H1 (cell line): ENCODE measurements at regions not wholly inside any gene's neighbourhood (a gene's known extent, or its start where the extent isn't known, plus 50 kb on each side); places are given as distances from the start of the nearest gene placed in this dataset.

ENCODE experiments used
- BACH1 ChIP-seq: IDR thresholded peaks from 2 replicates; pipeline ENCODE4 v1.6.1; 2012; ENCODE audit warnings: low read length, improper control_type of control experiment
- BCL11A ChIP-seq, 2 experiments: IDR thresholded peaks; one replicate each; pipeline ENCODE4 v1.6.1; 2011; ENCODE audit warnings: low read depth in 2 of 2, low read length in 2 of 2, mild to moderate bottlenecking in 2 of 2
- HDAC6 ChIP-seq: IDR thresholded peaks from one replicate; pipeline ENCODE4 v1.7.1; 2012; ENCODE audit warnings: low read depth, mild to moderate bottlenecking, inconsistent platforms, low read length, moderate library complexity
- RAD21 ChIP-seq, 2 experiments: IDR thresholded peaks in 1 of 2; conservative IDR thresholded peaks in 1 of 2; 2 replicates each; pipeline ENCODE4 v1.6.1; 2011; ENCODE audit warnings: low read depth in 2 of 2, low read length in 2 of 2, improper control_type of control experiment in 1 of 2, inconsistent platforms in 1 of 2, mild to moderate bottlenecking in 1 of 2, moderate library complexity in 1 of 2
- RBBP5 ChIP-seq: IDR thresholded peaks from 2 replicates; pipeline ENCODE4 v1.7.1; 2012; ENCODE audit warnings: low read depth, mild to moderate bottlenecking, inconsistent platforms, low read length, moderate library complexity, borderline replicate concordance
- SP2 ChIP-seq: IDR thresholded peaks from 2 replicates; pipeline ENCODE4 v1.6.1; 2012; ENCODE audit warnings: mild to moderate bottlenecking, low read length, inconsistent platforms

DNA sequence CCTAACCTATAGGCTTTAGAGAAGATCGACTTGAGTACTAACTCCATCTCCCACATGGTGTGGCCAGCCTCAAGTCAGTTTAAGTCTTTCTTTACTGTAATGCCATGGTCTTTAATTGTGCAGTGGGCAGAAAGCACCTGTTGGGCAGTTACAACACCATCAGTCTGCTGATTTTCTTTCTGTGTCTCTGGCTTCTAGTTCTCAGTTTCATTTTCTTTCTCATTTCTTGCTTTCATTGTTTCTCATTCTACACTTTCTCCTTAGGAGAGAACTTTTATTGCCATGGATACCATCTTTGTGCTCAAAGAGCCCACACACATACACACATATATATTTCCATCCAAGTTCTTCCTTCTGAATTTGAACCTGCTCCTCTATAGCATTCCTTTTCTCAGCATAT lies 96.1 kb upstream of the SLC16A7 start (continued):
- no peak for TF ChIP-seq BCL11A (IDR thresholded peaks at IDR 0.05; ENCODE audit: low read depth in 2 of 2, low read length in 2 of 2)
- no peak for TF ChIP-seq SP2
- TF ChIP-seq HDAC6: no peak
- no peak for TF ChIP-seq BACH1
- TF ChIP-seq RAD21 (IDR thresholded peaks at IDR 0.05 in 1 of 2, conservative IDR thresholded peaks at IDR 0.05 in 1 of 2; ENCODE audit: low read depth in 2 of 2, low read length in 2 of 2): no peak
- TF ChIP-seq RBBP5: no peak
